ENCODE measurements at regions not wholly inside any gene's neighbourhood (a gene's known extent, or its start where the extent isn't known, plus 50 kb on each side); places are given as distances from the start of the nearest gene placed in this dataset.

DNA sequence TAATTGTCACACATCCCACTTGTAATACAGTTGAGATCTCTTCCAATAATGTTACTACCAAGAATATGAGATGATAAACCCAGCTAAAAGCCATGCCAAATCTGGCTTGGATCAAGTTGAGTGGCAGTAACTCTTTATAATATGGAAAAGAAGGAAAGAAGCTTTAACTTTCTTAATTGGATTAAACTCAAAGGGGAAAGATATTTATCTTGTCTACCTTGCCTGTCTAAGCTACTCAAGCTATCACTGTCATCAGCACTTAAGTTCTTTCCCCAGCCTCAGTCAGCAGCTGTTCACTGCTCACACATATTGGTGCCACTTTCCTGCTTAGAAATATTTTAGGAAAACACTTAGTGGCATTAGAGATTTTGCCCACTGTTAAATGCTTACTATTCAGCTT, 350.7 kb downstream of the IPMK start:
- Histone ChIP-seq H3K9ac (ENCODE audit: low read length) (no peak overlapping the region), H3K4me2 (ENCODE audit: low read length) (no peak overlapping the region), H3K4me1 (ENCODE audit: low read length) (no peaks in the 10 kb centered on the region), H3K4me3 (ENCODE audit: low read length) (no peak overlapping the region), H3K36me3 (replicated peaks; ENCODE audit: low read depth, low read length) (no peaks in the 10 kb centered on the region), H3K27ac (ENCODE audit: low read length) (no peak overlapping the region), H3K27me3 (ENCODE audit: low read depth, low read length) (no peaks in the 10 kb centered on the region), H2AFZ (ENCODE audit: low read depth, low read length) (no peak overlapping the region), H3K9me3 (ENCODE audit: insufficient read depth, low read length) (no peaks in the 10 kb centered on the region), H4K20me1 (ENCODE audit: insufficient read depth, low read length) (no peaks in the 10 kb centered on the region), H3K79me2 (ENCODE audit: low read length) (no peaks in the 10 kb centered on the region)
- TF ChIP-seq, protein P1, sequence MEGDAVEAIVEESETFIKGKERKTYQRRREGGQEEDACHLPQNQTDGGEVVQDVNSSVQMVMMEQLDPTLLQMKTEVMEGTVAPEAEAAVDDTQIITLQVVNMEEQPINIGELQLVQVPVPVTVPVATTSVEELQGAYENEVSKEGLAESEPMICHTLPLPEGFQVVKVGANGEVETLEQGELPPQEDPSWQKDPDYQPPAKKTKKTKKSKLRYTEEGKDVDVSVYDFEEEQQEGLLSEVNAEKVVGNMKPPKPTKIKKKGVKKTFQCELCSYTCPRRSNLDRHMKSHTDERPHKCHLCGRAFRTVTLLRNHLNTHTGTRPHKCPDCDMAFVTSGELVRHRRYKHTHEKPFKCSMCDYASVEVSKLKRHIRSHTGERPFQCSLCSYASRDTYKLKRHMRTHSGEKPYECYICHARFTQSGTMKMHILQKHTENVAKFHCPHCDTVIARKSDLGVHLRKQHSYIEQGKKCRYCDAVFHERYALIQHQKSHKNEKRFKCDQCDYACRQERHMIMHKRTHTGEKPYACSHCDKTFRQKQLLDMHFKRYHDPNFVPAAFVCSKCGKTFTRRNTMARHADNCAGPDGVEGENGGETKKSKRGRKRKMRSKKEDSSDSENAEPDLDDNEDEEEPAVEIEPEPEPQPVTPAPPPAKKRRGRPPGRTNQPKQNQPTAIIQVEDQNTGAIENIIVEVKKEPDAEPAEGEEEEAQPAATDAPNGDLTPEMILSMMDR (IDR thresholded peaks at IDR 0.05; ENCODE audit: low read depth, low read length): no peak
- TF ChIP-seq EZH2phosphoT487 (IDR thresholded peaks at IDR 0.05; ENCODE audit: low read depth): no peak

DNA sequence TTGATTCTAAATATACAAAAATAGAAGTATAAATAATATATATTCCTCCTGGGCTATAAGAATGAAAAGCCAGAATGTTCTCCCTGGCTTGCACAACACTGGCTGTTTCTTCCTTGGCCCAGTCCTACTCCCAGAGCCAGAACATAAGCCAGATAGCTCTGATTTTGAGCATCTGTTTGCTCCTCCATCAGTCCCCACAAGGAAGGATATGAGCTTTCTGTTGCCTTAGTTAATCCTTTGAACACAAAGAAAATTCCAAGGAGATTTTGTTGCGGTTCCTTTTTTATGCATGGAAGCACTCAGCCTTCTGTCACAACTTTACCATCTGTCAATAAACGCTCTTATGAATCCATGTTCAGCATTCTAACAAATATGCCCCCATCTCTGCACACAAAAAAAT, 361.8 kb downstream of the IPMK start:
- no peaks in the 10 kb centered on the region for H3K36me3 ChIP-seq (replicated peaks; ENCODE audit: low read depth, low read length)
- H3K27me3 ChIP-seq (ENCODE audit: low read depth, low read length): no peaks in the 10 kb centered on the region
- H3K27ac ChIP-seq (ENCODE audit: low read length): no peak overlapping the region
- H3K4me3 ChIP-seq (ENCODE audit: low read length): no peak overlapping the region
- H3K9ac ChIP-seq (ENCODE audit: low read length): no peak overlapping the region
- H4K20me1 ChIP-seq (ENCODE audit: insufficient read depth, low read length): no peaks in the 10 kb centered on the region
- no peak overlapping the region for H3K4me2 ChIP-seq (ENCODE audit: low read length)
- no peak overlapping the region for H2AFZ ChIP-seq (ENCODE audit: low read depth, low read length)
- no peaks in the 10 kb centered on the region for H3K9me3 ChIP-seq (ENCODE audit: insufficient read depth, low read length)
- TF ChIP-seq, protein P1 (IDR thresholded peaks at IDR 0.05; ENCODE audit: low read depth, low read length): no peak
- no peak for TF ChIP-seq EZH2phosphoT487 (IDR thresholded peaks at IDR 0.05; ENCODE audit: low read depth)
- H3K79me2 ChIP-seq (ENCODE audit: low read length): no peaks in the 10 kb centered on the region
- H3K4me1 ChIP-seq (ENCODE audit: low read length): no peaks in the 10 kb centered on the region

DNA sequence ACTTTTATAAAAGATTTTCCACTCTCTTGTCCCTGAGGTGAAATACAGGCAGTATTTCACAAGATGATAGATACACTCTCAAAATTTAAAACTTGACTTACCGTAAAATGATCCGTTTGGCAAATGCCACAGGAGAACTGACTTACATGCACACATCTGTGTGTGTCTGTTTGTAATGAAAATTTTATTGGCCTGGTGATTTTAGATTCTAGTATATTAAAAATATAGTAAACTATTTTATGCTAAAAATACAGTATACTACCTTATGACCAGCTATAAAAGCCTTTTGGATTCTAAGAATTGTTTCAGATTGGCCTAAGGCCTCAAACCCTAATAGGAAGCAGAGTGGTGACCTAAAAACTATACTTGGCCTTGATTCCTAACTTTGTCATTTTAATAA, 362.7 kb downstream of the IPMK start:
- no peaks in the 10 kb centered on the region for H3K79me2 ChIP-seq (ENCODE audit: low read length)
- no peak overlapping the region for H3K27ac ChIP-seq (ENCODE audit: low read length)
- no peak overlapping the region for H3K4me3 ChIP-seq (ENCODE audit: low read length)
- H2AFZ ChIP-seq (ENCODE audit: low read depth, low read length): no peak overlapping the region
- no peaks in the 10 kb centered on the region for H3K9me3 ChIP-seq (ENCODE audit: insufficient read depth, low read length)
- no peaks in the 10 kb centered on the region for H3K4me1 ChIP-seq (ENCODE audit: low read length)
- no peak overlapping the region for H3K9ac ChIP-seq (ENCODE audit: low read length)
- TF ChIP-seq, protein P1 (IDR thresholded peaks at IDR 0.05; ENCODE audit: low read depth, low read length): no peak
- TF ChIP-seq EZH2phosphoT487 (IDR thresholded peaks at IDR 0.05; ENCODE audit: low read depth): no peak
- H3K36me3 ChIP-seq (replicated peaks; ENCODE audit: low read depth, low read length): no peaks in the 10 kb centered on the region
- no peaks in the 10 kb centered on the region for H3K27me3 ChIP-seq (ENCODE audit: low read depth, low read length)
- H4K20me1 ChIP-seq (ENCODE audit: insufficient read depth, low read length): no peaks in the 10 kb centered on the region
- H3K4me2 ChIP-seq (ENCODE audit: low read length): no peak overlapping the region

DNA sequence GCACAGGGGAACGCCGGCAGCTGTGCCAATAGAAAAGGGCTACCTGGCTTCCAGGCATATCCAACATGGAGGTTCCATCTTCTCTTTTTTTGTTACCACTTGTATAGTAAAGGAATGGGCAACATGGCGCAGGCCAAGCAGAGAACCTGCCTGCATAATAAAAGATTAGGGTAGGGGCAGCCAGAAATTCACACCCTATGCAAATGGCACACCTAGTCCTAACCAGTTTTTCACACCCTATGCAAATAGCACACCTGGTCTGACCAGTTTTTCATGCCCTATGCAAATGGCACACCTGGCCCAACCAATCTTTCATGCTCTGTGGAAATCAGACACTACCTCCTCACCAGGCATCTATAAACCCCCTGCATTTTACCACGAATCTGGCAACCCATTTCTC, 369.5 kb downstream of the IPMK start:
- TF ChIP-seq, protein P1 (IDR thresholded peaks at IDR 0.05; ENCODE audit: low read depth, low read length): no peak
- TF ChIP-seq EZH2phosphoT487 (IDR thresholded peaks at IDR 0.05; ENCODE audit: low read depth): no peak
- H3K79me2 ChIP-seq (ENCODE audit: low read length): no peaks in the 10 kb centered on the region
- no peaks in the 10 kb centered on the region for H3K27me3 ChIP-seq (ENCODE audit: low read depth, low read length)
- no peaks in the 10 kb centered on the region for H3K4me1 ChIP-seq (ENCODE audit: low read length)
- no peak overlapping the region for H3K27ac ChIP-seq (ENCODE audit: low read length)
- H3K9me3 ChIP-seq (ENCODE audit: insufficient read depth, low read length): no peaks in the 10 kb centered on the region
- H3K4me3 ChIP-seq (ENCODE audit: low read length): no peak overlapping the region
- H2AFZ ChIP-seq (ENCODE audit: low read depth, low read length): no peak overlapping the region
- no peaks in the 10 kb centered on the region for H4K20me1 ChIP-seq (ENCODE audit: insufficient read depth, low read length)
- H3K9ac ChIP-seq (ENCODE audit: low read length): no peak overlapping the region
- H3K36me3 ChIP-seq (replicated peaks; ENCODE audit: low read depth, low read length): no peaks in the 10 kb centered on the region
- no peak overlapping the region for H3K4me2 ChIP-seq (ENCODE audit: low read length)

Measured in OCI-LY3 (cell line).